ENCODE measurements at regions not wholly inside any gene's neighbourhood (a gene's known extent, or its start where the extent isn't known, plus 50 kb on each side); places are given as distances from the start of the nearest gene placed in this dataset.
A peak's percentile ranks its signal among the peaks of the same experiment; 100 is the strongest.

DNA sequence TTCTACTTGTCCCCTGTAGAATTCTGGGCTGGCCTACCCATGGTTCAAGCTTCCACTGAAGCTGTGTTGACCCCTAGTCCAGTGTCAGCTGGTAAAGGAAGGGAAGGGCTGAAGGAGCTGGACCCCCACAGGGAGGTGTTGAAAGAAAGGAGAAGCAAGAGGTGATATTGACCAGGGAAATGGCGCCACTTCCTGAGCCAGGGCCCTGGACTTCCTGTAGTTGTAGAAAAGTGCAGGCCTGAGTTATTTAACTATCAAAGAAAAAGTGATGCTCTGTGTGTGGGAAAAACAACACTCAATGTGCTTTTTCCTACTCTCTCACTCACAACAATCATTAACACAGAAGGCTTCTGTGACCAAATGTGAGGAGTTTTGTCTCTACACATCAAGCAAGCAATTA is 60.0 kb upstream of the IER3 start:
- Histone ChIP-seq H2AFZ (ENCODE audit: control insufficient read depth, low read depth, low read length) (peak overlapping the region; percentile 12; the same call in 1 of the 2 replicates), H3K4me1 (ENCODE audit: control insufficient read depth, insufficient read depth, low read length) (no peaks in the 10 kb centered on the region), H3K36me3 (ENCODE audit: control insufficient read depth in 2 of 2, insufficient read depth in 2 of 2, low read length in 1 of 2) (no peaks in the 10 kb centered on the region), H4K20me1 (ENCODE audit: control insufficient read depth, insufficient read depth) (no peaks in the 10 kb centered on the region), H3K9me3 (replicated peaks; ENCODE audit: control insufficient read depth, insufficient read depth, low read length) (no peaks in the 10 kb centered on the region), H3K4me3 (no peak overlapping the region), H3K27ac (ENCODE audit: control insufficient read depth, insufficient read depth) (no peak overlapping the region), H3K4me2 (ENCODE audit: control insufficient read depth, insufficient read depth) (no peak overlapping the region), H3K79me2 (ENCODE audit: control insufficient read depth, insufficient read depth, low read length) (no peaks in the 10 kb centered on the region), H3K9ac (ENCODE audit: control insufficient read depth, insufficient read depth, low read length) (no peak overlapping the region), H3K27me3 (replicated peaks in 1 of 2; ENCODE audit: control insufficient read depth in 2 of 2, insufficient read depth in 2 of 2, low read length in 1 of 2) (no peaks in the 10 kb centered on the region)
- FAIRE-seq (no peak), DNase-seq (ENCODE audit: low read depth, low spot score) (no peak), ATAC-seq (no peak; the same call in 2 of the 3 replicates)
- in situ Hi-C loops (cut with MboI), result no loop called here
- BruUV-seq (replicated peaks), result no TSS peak
- TF ChIP-seq BACH1 (IDR thresholded peaks at IDR 0.05; ENCODE audit: borderline replicate concordance) (no peak), HDAC6 (IDR thresholded peaks at IDR 0.05; ENCODE audit: unreplicated experiment) (no peak), GABPA (IDR thresholded peaks at IDR 0.05; ENCODE audit: low read depth) (0 out of 2 replicates have a peak, but pooled peaks have one; percentile 39), BMI1 (IDR thresholded peaks at IDR 0.05; ENCODE audit: borderline replicate concordance) (no peak)
- TF ChIP-seq, protein P1, sequence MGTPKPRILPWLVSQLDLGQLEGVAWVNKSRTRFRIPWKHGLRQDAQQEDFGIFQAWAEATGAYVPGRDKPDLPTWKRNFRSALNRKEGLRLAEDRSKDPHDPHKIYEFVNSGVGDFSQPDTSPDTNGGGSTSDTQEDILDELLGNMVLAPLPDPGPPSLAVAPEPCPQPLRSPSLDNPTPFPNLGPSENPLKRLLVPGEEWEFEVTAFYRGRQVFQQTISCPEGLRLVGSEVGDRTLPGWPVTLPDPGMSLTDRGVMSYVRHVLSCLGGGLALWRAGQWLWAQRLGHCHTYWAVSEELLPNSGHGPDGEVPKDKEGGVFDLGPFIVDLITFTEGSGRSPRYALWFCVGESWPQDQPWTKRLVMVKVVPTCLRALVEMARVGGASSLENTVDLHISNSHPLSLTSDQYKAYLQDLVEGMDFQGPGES (IDR thresholded peaks at IDR 0.05), result no peak
- TF ChIP-seq, protein P2, sequence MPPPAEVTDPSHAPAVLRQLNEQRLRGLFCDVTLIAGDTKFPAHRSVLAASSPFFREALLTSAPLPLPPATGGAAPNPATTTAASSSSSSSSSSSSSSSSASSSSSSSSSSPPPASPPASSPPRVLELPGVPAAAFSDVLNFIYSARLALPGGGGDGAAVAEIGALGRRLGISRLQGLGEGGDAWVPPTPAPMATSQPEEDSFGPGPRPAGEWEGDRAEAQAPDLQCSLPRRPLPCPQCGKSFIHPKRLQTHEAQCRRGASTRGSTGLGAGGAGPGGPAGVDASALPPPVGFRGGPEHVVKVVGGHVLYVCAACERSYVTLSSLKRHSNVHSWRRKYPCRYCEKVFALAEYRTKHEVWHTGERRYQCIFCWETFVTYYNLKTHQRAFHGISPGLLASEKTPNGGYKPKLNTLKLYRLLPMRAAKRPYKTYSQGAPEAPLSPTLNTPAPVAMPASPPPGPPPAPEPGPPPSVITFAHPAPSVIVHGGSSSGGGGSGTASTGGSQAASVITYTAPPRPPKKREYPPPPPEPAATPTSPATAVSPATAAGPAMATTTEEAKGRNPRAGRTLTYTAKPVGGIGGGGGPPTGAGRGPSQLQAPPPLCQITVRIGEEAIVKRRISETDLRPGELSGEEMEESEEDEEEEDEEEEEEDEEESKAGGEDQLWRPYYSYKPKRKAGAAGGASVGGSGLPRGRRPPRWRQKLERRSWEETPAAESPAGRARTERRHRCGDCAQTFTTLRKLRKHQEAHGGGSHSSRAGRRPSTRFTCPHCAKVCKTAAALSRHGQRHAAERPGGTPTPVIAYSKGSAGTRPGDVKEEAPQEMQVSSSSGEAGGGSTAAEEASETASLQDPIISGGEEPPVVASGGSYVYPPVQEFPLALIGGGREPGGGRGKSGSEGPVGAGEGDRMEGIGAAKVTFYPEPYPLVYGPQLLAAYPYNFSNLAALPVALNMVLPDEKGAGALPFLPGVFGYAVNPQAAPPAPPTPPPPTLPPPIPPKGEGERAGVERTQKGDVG (CRISPR knock-in tag; IDR thresholded peaks at IDR 0.05), result no peak
- ChIA-PET SMC1A (ENCODE audit: uncharacterized antibody, unreplicated experiment) (interaction anchor here (0.9 to 1.9 kb wide), 3 partner anchors 10 to 43 kb away, joined by 3 to 9 read pairs (median 3); no protein-coding TSS in a partner anchor), RAD21 (ENCODE audit: unreplicated experiment) (interaction anchor here (1.2 kb wide), 1 partner anchor 73 kb away, joined by 3 read pairs; no protein-coding TSS in a partner anchor), POLR2A (interaction anchor here (0.5 kb wide), 1 partner anchor 114 kb away, joined by 3 read pairs; the partner anchor contains the start of gene NRM), CTCF (interaction anchor here (1.6 kb wide), 1 partner anchor 18 kb away, joined by 4 read pairs; no protein-coding TSS in a partner anchor)
- intact Hi-C loops (cut with micrococcal nuclease; ENCODE audit: unreplicated experiment), result no loop called here
- WGBS (ENCODE audit: insufficient coverage, insufficient replicate concordance, low lambda C conversion rate, missing lambda C conversion rate), result 65% methylated on average over 1 of the region's 1 CpG

Measured in GM12878 (cell line).